GM10248 (cell line): ENCODE measurements at regions not wholly inside any gene's neighbourhood (a gene's known extent, or its start where the extent isn't known, plus 50 kb on each side); places are given as distances from the start of the nearest gene placed in this dataset.
"Not testable (repeated sequence)": the region's sequence is repeated elsewhere in the genome, so short reads cannot be mapped to it uniquely, and the experiment has no call there.

Experiments used
- CTCF ChIA-PET: fragments of 300-600 bp; sonication (Branson Sonifier 250); formaldehyde crosslinking; extraction: SDS; loops from one replicate; lab custom pipeline; 2021; ENCODE audit warnings: antibody characterized with exemption; lab: Yijun Ruan, JAX
- POLR2A ChIA-PET: fragments of 350-650 bp; sonication (Branson Sonifier 250); formaldehyde crosslinking; extraction: SDS; loops from one replicate; lab custom pipeline; 2020; ENCODE audit warnings: antibody characterized with exemption; lab: Yijun Ruan, JAX
- DNase-seq: peaks from one replicate; pipeline ENCODE4 v3.0.0; 2012; ENCODE audit errors: extremely low spot score
- TF ChIP-seq, protein P1 (sequence below): IDR thresholded peaks from 2 replicates; pipeline ENCODE4 v1.5.1; 2012; ENCODE audit warnings: mild to moderate bottlenecking, low read depth; ENCODE audit errors: extremely low read depth, missing control alignments, control extremely low read depth

DNA sequence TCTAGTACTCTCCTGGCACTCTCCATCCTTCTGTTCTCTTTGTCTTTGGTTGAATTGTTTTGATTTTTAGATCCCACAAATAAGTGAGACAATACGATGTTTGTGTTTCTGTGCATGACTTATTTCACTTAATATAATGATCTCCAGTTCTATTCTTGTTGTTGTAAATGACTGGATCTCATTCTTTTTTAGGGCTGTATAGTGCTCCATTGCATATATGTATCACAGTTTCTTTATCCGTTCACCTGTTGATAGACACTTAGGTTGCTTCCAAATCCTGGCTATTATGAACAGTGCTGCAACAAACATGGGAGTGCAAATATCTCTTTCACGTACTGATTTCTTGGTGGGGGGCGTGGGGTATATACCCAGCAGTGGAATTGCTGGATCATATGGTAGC is 245.0 kb downstream of the ADCYAP1 start:
- ChIA-PET CTCF (no interaction called here), POLR2A (no interaction called here)
- TF ChIP-seq, protein P1, sequence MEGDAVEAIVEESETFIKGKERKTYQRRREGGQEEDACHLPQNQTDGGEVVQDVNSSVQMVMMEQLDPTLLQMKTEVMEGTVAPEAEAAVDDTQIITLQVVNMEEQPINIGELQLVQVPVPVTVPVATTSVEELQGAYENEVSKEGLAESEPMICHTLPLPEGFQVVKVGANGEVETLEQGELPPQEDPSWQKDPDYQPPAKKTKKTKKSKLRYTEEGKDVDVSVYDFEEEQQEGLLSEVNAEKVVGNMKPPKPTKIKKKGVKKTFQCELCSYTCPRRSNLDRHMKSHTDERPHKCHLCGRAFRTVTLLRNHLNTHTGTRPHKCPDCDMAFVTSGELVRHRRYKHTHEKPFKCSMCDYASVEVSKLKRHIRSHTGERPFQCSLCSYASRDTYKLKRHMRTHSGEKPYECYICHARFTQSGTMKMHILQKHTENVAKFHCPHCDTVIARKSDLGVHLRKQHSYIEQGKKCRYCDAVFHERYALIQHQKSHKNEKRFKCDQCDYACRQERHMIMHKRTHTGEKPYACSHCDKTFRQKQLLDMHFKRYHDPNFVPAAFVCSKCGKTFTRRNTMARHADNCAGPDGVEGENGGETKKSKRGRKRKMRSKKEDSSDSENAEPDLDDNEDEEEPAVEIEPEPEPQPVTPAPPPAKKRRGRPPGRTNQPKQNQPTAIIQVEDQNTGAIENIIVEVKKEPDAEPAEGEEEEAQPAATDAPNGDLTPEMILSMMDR, result no peak
- DNase-seq, result no peak

DNA sequence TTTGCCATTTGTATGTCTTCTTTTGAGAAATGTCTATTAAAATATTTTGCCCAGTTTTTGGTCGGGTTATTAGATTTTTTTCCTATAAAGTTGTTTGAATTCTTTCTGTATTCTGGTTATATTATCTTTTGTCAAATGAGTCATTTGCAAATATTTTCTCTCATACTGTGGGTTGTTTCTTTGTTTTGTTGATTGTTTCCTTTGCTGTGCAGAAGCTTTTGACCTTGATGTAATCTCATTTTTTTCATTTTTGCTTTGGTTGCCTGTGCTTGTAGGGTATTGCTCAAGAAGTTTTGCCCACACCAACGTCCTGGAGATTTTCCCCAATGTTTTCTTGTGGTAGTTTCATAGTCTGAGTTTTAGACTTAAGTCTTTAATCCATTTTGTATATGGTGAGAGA is 245.7 kb downstream of the ADCYAP1 start:
- DNase-seq, result no peak
- TF ChIP-seq, protein P1, result no peak
- ChIA-PET POLR2A (no interaction called here), CTCF (no interaction called here)

DNA sequence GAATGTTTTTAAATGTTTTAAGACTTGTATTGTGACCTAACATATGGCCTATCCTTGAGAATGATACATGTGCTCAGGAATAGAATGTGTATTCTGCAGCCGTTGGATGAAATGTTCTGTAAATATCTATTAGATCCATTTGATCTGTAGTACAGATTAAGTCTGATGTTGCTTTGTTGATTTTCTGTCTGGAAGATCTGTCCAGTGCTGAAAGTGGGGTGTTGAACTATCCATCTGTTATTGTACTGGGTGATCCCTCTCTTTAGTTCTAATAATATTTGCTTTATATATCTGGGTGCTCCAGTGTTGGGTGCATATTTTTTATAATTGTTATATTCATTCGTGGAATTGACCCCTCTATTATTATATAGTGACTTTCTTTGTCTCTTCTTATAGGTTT is 248.3 kb downstream of the ADCYAP1 start:
- CTCF ChIA-PET, POLR2A ChIA-PET, DNase-seq: not testable (repeated sequence)

DNA sequence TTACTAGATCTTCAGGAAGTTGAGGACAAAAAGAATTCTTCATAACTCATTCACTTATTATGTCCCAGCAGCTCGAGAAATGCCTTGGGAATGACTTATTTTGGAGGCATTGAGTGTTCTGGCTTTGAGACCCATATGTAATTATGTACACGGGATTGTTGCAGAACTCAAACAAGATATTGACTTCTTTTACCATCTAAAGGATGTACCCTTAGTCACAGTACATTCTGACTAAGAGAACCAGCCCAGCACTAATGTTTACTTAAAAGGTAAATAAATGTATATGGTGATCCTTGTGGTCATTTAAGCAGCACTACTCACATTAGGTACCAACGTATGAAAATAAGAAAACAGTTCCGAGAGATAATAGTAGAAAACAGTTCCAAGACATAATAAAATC is 268.9 kb downstream of the ADCYAP1 start:
- CTCF ChIA-PET, result interaction anchor here (1.5 kb wide), 1 partner anchor 125 kb away, joined by 3 read pairs; no protein-coding TSS in a partner anchor
- DNase-seq, result no peak
- POLR2A ChIA-PET, result no interaction called here
- TF ChIP-seq, protein P1, result no peak

DNA sequence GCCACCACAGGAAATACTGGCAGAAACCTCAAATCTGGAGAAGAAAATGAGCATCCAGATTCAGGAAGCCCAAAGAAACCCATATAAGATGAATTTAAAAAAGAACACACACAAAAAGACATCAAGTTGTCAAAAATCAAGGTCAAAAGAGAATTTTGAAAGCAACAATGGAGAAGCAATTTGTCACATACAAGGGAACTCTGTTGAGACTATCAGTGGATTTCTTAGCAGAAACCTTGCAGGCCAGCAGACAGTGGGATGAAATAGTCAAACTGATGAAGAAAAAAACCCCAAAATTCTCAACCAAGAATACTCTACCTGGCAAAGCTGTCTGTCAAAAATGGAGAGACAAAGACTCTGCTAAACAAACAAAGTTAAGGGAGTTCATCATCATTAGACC is 272.6 kb downstream of the ADCYAP1 start:
- POLR2A ChIA-PET, result no interaction called here
- no peak for DNase-seq
- TF ChIP-seq, protein P1, result no peak
- CTCF ChIA-PET, result no interaction called here

DNA sequence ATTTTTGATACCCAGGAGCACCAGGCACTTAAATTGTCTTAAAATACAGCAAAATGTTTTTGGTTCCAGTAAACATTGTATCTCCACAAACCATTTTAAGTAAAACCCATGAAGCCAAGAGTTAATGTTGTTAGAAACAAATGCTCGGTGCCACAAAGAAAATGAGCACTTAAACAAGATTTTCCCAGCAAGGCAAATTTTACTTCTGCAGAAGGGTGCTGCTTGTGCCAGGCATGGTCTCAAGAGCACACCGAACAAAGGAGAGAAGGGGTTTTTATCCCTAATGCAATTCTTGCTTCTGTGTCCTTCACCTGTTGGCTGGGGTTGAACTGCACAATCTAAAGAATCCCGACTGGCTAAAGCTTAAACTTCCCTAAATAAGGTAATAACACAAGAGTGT is 286.7 kb downstream of the ADCYAP1 start:
- TF ChIP-seq, protein P1, result no peak
- ChIA-PET POLR2A (no interaction called here), CTCF (no interaction called here)
- no peak for DNase-seq

DNA sequence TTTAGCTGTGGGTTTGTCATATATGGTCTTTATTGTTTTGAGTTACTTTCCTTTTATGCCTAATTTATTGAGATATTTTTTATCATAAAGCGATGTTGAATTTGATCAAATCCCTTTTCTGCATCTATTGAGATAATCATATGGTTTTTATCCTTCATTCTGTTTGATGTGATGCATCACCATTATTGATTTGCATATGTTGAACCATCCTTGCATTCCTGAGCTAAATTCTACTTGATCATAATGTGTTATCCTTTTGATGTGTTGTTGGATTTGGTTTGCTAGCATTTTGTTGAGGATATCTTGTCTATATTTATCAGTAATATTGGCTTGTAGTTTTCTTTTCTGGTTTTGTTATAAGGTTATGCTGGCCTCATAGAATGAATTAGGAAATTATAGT is 308.5 kb downstream of the ADCYAP1 start:
- no peak for DNase-seq
- POLR2A ChIA-PET, result no interaction called here
- CTCF ChIA-PET, result no interaction called here
- TF ChIP-seq, protein P1, result no peak
